ENCODE measurements at regions not wholly inside any gene's neighbourhood (a gene's known extent, or its start where the extent isn't known, plus 50 kb on each side); places are given as distances from the start of the nearest gene placed in this dataset.
"Not testable (repeated sequence)": the region's sequence is repeated elsewhere in the genome, so short reads cannot be mapped to it uniquely, and the experiment has no call there.

- Histone ChIP-seq H3K79me2 (ENCODE audit: control insufficient read depth, insufficient read depth, low read length) (no peaks in the 10 kb centered on the region), H3K27ac (ENCODE audit: low read depth, low read length) (no peak overlapping the region), H2BK15ac (replicated peaks; ENCODE audit: low read depth) (no peak overlapping the region), H3K18ac (ENCODE audit: low read length) (no peak overlapping the region), H3K9ac (ENCODE audit: low read length) (no peak overlapping the region), H2BK5ac (ENCODE audit: low read length) (no peak overlapping the region), H3K4me2 (ENCODE audit: low read length) (no peak overlapping the region), H2AK5ac (ENCODE audit: low read length) (no peak overlapping the region), H2BK120ac (ENCODE audit: low read depth, low read length) (no peak overlapping the region), H3K4ac (ENCODE audit: low read depth, low read length) (no peak overlapping the region), H3K56ac (ENCODE audit: low read length) (no peak overlapping the region), H3K23ac (ENCODE audit: low read length) (no peak overlapping the region), H3K4me1 (ENCODE audit: control insufficient read depth, low read depth, low read length) (no peaks in the 10 kb centered on the region), H3K36me3 (ENCODE audit: control insufficient read depth, insufficient read depth, low read length) (no peaks in the 10 kb centered on the region), H3K4me3 (ENCODE audit: low read length) (no peak overlapping the region), H3K27me3 (ENCODE audit: insufficient read depth, low read length, poor library complexity) (no peaks in the 10 kb centered on the region), H4K8ac (ENCODE audit: low read depth, low read length) (no peak overlapping the region), H4K5ac (ENCODE audit: low read length) (no peak overlapping the region), H3K79me1 (ENCODE audit: low read length) (no peaks in the 10 kb centered on the region)
- no CpG with 5 or more reads among the region's 4 CpGs for WGBS (ENCODE audit: extremely low coverage, insufficient coverage, low lambda C conversion rate)
- peak; percentile 61 for DNase-seq
Measured at GRCh38 chr3:25910997-25911396, 121.1 kb downstream of the OXSM start.

- Histone ChIP-seq H2BK5ac (ENCODE audit: low read length) (no peak overlapping the region), H3K56ac (ENCODE audit: low read length) (no peak overlapping the region), H2BK15ac (replicated peaks; ENCODE audit: low read depth) (no peak overlapping the region), H3K79me1 (ENCODE audit: low read length) (no peaks in the 10 kb centered on the region), H2AK5ac (ENCODE audit: low read length) (no peak overlapping the region), H3K4ac (ENCODE audit: low read depth, low read length) (no peak overlapping the region), H3K36me3 (ENCODE audit: control insufficient read depth, insufficient read depth, low read length) (no peaks in the 10 kb centered on the region), H3K27ac (ENCODE audit: low read depth, low read length) (no peak overlapping the region), H3K4me1 (ENCODE audit: control insufficient read depth, low read depth, low read length) (no peaks in the 10 kb centered on the region), H3K4me2 (ENCODE audit: low read length) (no peak overlapping the region), H3K4me3 (ENCODE audit: low read length) (no peak overlapping the region), H4K5ac (ENCODE audit: low read length) (no peak overlapping the region), H3K23ac (ENCODE audit: low read length) (no peak overlapping the region), H2BK120ac (ENCODE audit: low read depth, low read length) (no peak overlapping the region), H3K9ac (ENCODE audit: low read length) (no peak overlapping the region), H3K18ac (ENCODE audit: low read length) (no peak overlapping the region), H3K79me2 (ENCODE audit: control insufficient read depth, insufficient read depth, low read length) (no peaks in the 10 kb centered on the region), H3K27me3 (ENCODE audit: insufficient read depth, low read length, poor library complexity) (no peaks in the 10 kb centered on the region), H4K8ac (ENCODE audit: low read depth, low read length) (no peak overlapping the region)
- DNase-seq, result no peak
- no CpG with 5 or more reads among the region's 7 CpGs for WGBS (ENCODE audit: extremely low coverage, insufficient coverage, low lambda C conversion rate)
Measured at GRCh38 chr3:25911525-25912295, 121.8 kb downstream of the OXSM start.

GRCh38 chr3:25913179-25913578 is 123.3 kb downstream of the OXSM start:
- no peak overlapping the region for H3K27ac ChIP-seq (ENCODE audit: low read depth, low read length)
- H2BK120ac ChIP-seq (ENCODE audit: low read depth, low read length), result no peak overlapping the region
- no peak overlapping the region for H3K4ac ChIP-seq (ENCODE audit: low read depth, low read length)
- no peak overlapping the region for H3K18ac ChIP-seq (ENCODE audit: low read length)
- no peak overlapping the region for H2AK5ac ChIP-seq (ENCODE audit: low read length)
- DNase-seq, result no peak
- no peaks in the 10 kb centered on the region for H3K79me2 ChIP-seq (ENCODE audit: control insufficient read depth, insufficient read depth, low read length)
- H3K56ac ChIP-seq (ENCODE audit: low read length), result no peak overlapping the region
- H3K4me2 ChIP-seq (ENCODE audit: low read length), result no peak overlapping the region
- H3K79me1 ChIP-seq (ENCODE audit: low read length), result no peaks in the 10 kb centered on the region
- no peaks in the 10 kb centered on the region for H3K36me3 ChIP-seq (ENCODE audit: control insufficient read depth, insufficient read depth, low read length)
- no peak overlapping the region for H2BK15ac ChIP-seq (replicated peaks; ENCODE audit: low read depth)
- no peaks in the 10 kb centered on the region for H3K27me3 ChIP-seq (ENCODE audit: insufficient read depth, low read length, poor library complexity)
- H4K8ac ChIP-seq (ENCODE audit: low read depth, low read length), result no peak overlapping the region
- H4K5ac ChIP-seq (ENCODE audit: low read length), result no peak overlapping the region
- H3K4me3 ChIP-seq (ENCODE audit: low read length), result no peak overlapping the region
- H2BK5ac ChIP-seq (ENCODE audit: low read length), result no peak overlapping the region
- H3K23ac ChIP-seq (ENCODE audit: low read length), result no peak overlapping the region
- H3K9ac ChIP-seq (ENCODE audit: low read length), result no peak overlapping the region
- no peaks in the 10 kb centered on the region for H3K4me1 ChIP-seq (ENCODE audit: control insufficient read depth, low read depth, low read length)

GRCh38 chr3:25915673-25916072 is 125.8 kb downstream of the OXSM start:
- no peak overlapping the region for H3K4me2 ChIP-seq (ENCODE audit: low read length)
- no peaks in the 10 kb centered on the region for H3K27me3 ChIP-seq (ENCODE audit: insufficient read depth, low read length, poor library complexity)
- no peak overlapping the region for H2BK15ac ChIP-seq (replicated peaks; ENCODE audit: low read depth)
- no peaks in the 10 kb centered on the region for H3K79me1 ChIP-seq (ENCODE audit: low read length)
- no peak overlapping the region for H2AK5ac ChIP-seq (ENCODE audit: low read length)
- no peak for DNase-seq
- no peak overlapping the region for H2BK120ac ChIP-seq (ENCODE audit: low read depth, low read length)
- no peak overlapping the region for H4K8ac ChIP-seq (ENCODE audit: low read depth, low read length)
- no peak overlapping the region for H4K5ac ChIP-seq (ENCODE audit: low read length)
- no peak overlapping the region for H3K23ac ChIP-seq (ENCODE audit: low read length)
- no peak overlapping the region for H3K9ac ChIP-seq (ENCODE audit: low read length)
- H3K36me3 ChIP-seq (ENCODE audit: control insufficient read depth, insufficient read depth, low read length), result no peaks in the 10 kb centered on the region
- no peaks in the 10 kb centered on the region for H3K4me1 ChIP-seq (ENCODE audit: control insufficient read depth, low read depth, low read length)
- no peak overlapping the region for H3K4me3 ChIP-seq (ENCODE audit: low read length)
- no peak overlapping the region for H3K4ac ChIP-seq (ENCODE audit: low read depth, low read length)
- no peak overlapping the region for H3K27ac ChIP-seq (ENCODE audit: low read depth, low read length)
- WGBS (ENCODE audit: extremely low coverage, insufficient coverage, low lambda C conversion rate), result no CpG with 5 or more reads among the region's 2 CpGs
- no peaks in the 10 kb centered on the region for H3K79me2 ChIP-seq (ENCODE audit: control insufficient read depth, insufficient read depth, low read length)
- H3K18ac ChIP-seq (ENCODE audit: low read length), result no peak overlapping the region
- no peak overlapping the region for H3K56ac ChIP-seq (ENCODE audit: low read length)
- H2BK5ac ChIP-seq (ENCODE audit: low read length), result no peak overlapping the region

- H2BK15ac ChIP-seq (replicated peaks; ENCODE audit: low read depth), result no peak overlapping the region
- no peaks in the 10 kb centered on the region for H3K4me1 ChIP-seq (ENCODE audit: control insufficient read depth, low read depth, low read length)
- H3K4ac ChIP-seq (ENCODE audit: low read depth, low read length), result no peak overlapping the region
- no peak overlapping the region for H2AK5ac ChIP-seq (ENCODE audit: low read length)
- no peaks in the 10 kb centered on the region for H3K79me2 ChIP-seq (ENCODE audit: control insufficient read depth, insufficient read depth, low read length)
- H3K56ac ChIP-seq (ENCODE audit: low read length), result no peak overlapping the region
- no peaks in the 10 kb centered on the region for H3K79me1 ChIP-seq (ENCODE audit: low read length)
- no peak overlapping the region for H3K4me2 ChIP-seq (ENCODE audit: low read length)
- H3K9ac ChIP-seq (ENCODE audit: low read length), result no peak overlapping the region
- no peaks in the 10 kb centered on the region for H3K36me3 ChIP-seq (ENCODE audit: control insufficient read depth, insufficient read depth, low read length)
- no peak overlapping the region for H4K5ac ChIP-seq (ENCODE audit: low read length)
- no peak overlapping the region for H2BK120ac ChIP-seq (ENCODE audit: low read depth, low read length)
- WGBS (ENCODE audit: extremely low coverage, insufficient coverage, low lambda C conversion rate), result no CpG with 5 or more reads among the region's 1 CpG
- H3K4me3 ChIP-seq (ENCODE audit: low read length), result no peak overlapping the region
- H2BK5ac ChIP-seq (ENCODE audit: low read length), result no peak overlapping the region
- no peak overlapping the region for H3K23ac ChIP-seq (ENCODE audit: low read length)
- H3K27ac ChIP-seq (ENCODE audit: low read depth, low read length), result no peak overlapping the region
- H3K18ac ChIP-seq (ENCODE audit: low read length), result no peak overlapping the region
- H4K8ac ChIP-seq (ENCODE audit: low read depth, low read length), result no peak overlapping the region
- DNase-seq, result no peak
- H3K27me3 ChIP-seq (ENCODE audit: insufficient read depth, low read length, poor library complexity), result no peaks in the 10 kb centered on the region
Measured at GRCh38 chr3:25916321-25916720, 126.4 kb downstream of the OXSM start.

GRCh38 chr3:25931967-25932366 is 142.1 kb downstream of the OXSM start:
- not testable (repeated sequence) for H4K5ac ChIP-seq (ENCODE audit: low read length); H3K4me2 ChIP-seq (ENCODE audit: low read length); H3K9ac ChIP-seq (ENCODE audit: low read length); H3K56ac ChIP-seq (ENCODE audit: low read length); H2BK120ac ChIP-seq (ENCODE audit: low read depth, low read length); H2AK5ac ChIP-seq (ENCODE audit: low read length); DNase-seq; H4K8ac ChIP-seq (ENCODE audit: low read depth, low read length); H3K27me3 ChIP-seq (ENCODE audit: insufficient read depth, low read length, poor library complexity); H3K27ac ChIP-seq (ENCODE audit: low read depth, low read length); H3K4ac ChIP-seq (ENCODE audit: low read depth, low read length); H3K79me1 ChIP-seq (ENCODE audit: low read length); H3K4me3 ChIP-seq (ENCODE audit: low read length); H3K79me2 ChIP-seq (ENCODE audit: control insufficient read depth, insufficient read depth, low read length); H2BK5ac ChIP-seq (ENCODE audit: low read length); H3K23ac ChIP-seq (ENCODE audit: low read length); H3K4me1 ChIP-seq (ENCODE audit: control insufficient read depth, low read depth, low read length); H2BK15ac ChIP-seq (replicated peaks; ENCODE audit: low read depth); H3K36me3 ChIP-seq (ENCODE audit: control insufficient read depth, insufficient read depth, low read length); H3K18ac ChIP-seq (ENCODE audit: low read length)
- no CpG with 5 or more reads among the region's 6 CpGs for WGBS (ENCODE audit: extremely low coverage, insufficient coverage, low lambda C conversion rate)

Measured in mesendoderm (in vitro differentiated cells).